ENCODE measurements at regions not wholly inside any gene's neighbourhood (a gene's known extent, or its start where the extent isn't known, plus 50 kb on each side); places are given as distances from the start of the nearest gene placed in this dataset.

DNA sequence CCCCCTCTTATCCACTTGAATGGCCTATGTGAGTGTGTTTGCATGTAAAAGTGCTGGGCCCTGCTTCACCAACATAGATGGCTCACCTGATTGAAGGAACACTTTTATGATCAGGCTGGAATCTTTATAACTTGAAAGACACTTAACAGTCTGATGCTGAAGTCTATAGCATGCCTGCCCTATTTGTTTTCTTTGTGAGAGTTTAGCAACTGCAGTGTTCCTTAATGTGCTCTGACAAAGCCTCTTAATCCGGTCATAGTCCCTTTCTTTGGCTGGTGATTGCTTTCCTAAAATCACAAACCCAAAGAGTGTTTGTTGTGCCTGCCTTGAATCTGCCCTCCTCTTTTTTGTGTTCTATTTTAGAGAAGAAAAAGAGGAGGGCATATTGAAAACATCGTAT, 1382.8 kb upstream of the CELF4 start:
- no peak overlapping the region for H2AFZ ChIP-seq (ENCODE audit: low read depth, low read length, severe bottlenecking)
- no peaks in the 10 kb centered on the region for H3K36me3 ChIP-seq (ENCODE audit: low read length)
- no peaks in the 10 kb centered on the region for H3F3A ChIP-seq (ENCODE audit: insufficient read depth)
- H3K27ac ChIP-seq (ENCODE audit: low read depth, low read length): no peak overlapping the region
- no peaks in the 10 kb centered on the region for H4K20me1 ChIP-seq (ENCODE audit: low read depth, low read length)
- no peak overlapping the region for H3K4me3 ChIP-seq (ENCODE audit: insufficient read depth, low read length, poor library complexity, severe bottlenecking)
- 0 out of 2 replicates have a peak, but pooled peaks cover under 1% of the 10 kb centered on the region for H3K9me3 ChIP-seq (ENCODE audit: insufficient read depth, low read length)
- H3K9me2 ChIP-seq (replicated peaks; ENCODE audit: insufficient read depth, low read length): no peaks in the 10 kb centered on the region; the same call in 1 of the 2 replicates
- no peak overlapping the region for H3K4me2 ChIP-seq (ENCODE audit: low read depth, low read length, poor library complexity, severe bottlenecking)
- TF ChIP-seq, protein P1, sequence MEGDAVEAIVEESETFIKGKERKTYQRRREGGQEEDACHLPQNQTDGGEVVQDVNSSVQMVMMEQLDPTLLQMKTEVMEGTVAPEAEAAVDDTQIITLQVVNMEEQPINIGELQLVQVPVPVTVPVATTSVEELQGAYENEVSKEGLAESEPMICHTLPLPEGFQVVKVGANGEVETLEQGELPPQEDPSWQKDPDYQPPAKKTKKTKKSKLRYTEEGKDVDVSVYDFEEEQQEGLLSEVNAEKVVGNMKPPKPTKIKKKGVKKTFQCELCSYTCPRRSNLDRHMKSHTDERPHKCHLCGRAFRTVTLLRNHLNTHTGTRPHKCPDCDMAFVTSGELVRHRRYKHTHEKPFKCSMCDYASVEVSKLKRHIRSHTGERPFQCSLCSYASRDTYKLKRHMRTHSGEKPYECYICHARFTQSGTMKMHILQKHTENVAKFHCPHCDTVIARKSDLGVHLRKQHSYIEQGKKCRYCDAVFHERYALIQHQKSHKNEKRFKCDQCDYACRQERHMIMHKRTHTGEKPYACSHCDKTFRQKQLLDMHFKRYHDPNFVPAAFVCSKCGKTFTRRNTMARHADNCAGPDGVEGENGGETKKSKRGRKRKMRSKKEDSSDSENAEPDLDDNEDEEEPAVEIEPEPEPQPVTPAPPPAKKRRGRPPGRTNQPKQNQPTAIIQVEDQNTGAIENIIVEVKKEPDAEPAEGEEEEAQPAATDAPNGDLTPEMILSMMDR (IDR thresholded peaks at IDR 0.05; ENCODE audit: insufficient read depth, low read length, poor library complexity, severe bottlenecking): no peak
- no peak for TF ChIP-seq EZH2phosphoT487 (conservative IDR thresholded peaks at IDR 0.05; ENCODE audit: low read length)
- H3K79me2 ChIP-seq (ENCODE audit: insufficient read depth, low read length): no peaks in the 10 kb centered on the region
- no peaks in the 10 kb centered on the region for H3K27me3 ChIP-seq (ENCODE audit: low read length)
- H3K9ac ChIP-seq (ENCODE audit: low read length): no peak overlapping the region

DNA sequence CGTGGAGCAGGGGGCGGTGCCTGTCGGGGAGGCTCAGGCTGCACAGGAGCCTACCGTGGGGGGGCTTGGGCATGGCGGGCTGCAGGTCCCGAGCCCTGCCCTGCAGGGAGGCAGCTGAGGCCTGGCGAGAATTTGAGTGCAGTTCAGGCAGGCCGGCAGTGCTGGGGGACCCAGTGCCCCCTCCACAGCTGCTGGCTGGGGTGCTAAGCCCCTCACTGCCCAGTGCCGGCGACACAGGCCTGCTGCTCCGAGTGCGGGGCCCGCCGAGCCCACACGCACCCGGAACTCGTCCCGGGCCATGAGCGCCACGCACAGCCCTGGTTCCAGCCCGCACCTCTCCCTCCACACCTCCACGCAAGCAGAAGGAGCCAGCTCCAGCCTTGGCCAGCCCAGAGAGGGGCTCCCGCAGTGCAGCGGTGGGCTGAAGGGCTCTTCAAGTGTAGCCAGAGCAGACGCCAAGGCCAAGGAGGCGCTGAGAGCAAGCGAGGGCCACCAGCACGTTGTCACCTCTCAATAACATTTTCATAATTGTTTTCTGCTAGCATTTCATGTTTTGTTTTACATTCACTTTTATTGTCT, 1378.9 kb upstream of the CELF4 start:
- no peak overlapping the region for H3K4me3 ChIP-seq (ENCODE audit: insufficient read depth, low read length, poor library complexity, severe bottlenecking)
- no peaks in the 10 kb centered on the region for H3K36me3 ChIP-seq (ENCODE audit: low read length)
- H3K27ac ChIP-seq (ENCODE audit: low read depth, low read length): no peak overlapping the region
- 0 out of 2 replicates have a peak, but pooled peaks cover 3% of the 10 kb centered on the region for H3K9me3 ChIP-seq (ENCODE audit: insufficient read depth, low read length)
- H2AFZ ChIP-seq (ENCODE audit: low read depth, low read length, severe bottlenecking): no peak overlapping the region
- no peaks in the 10 kb centered on the region for H4K20me1 ChIP-seq (ENCODE audit: low read depth, low read length)
- no peak overlapping the region for H3K9ac ChIP-seq (ENCODE audit: low read length)
- H3F3A ChIP-seq (ENCODE audit: insufficient read depth): no peaks in the 10 kb centered on the region
- no peaks in the 10 kb centered on the region for H3K27me3 ChIP-seq (ENCODE audit: low read length)
- H3K9me2 ChIP-seq (replicated peaks; ENCODE audit: insufficient read depth, low read length): no peaks in the 10 kb centered on the region; the same call in 1 of the 2 replicates
- no peaks in the 10 kb centered on the region for H3K79me2 ChIP-seq (ENCODE audit: insufficient read depth, low read length)
- H3K4me2 ChIP-seq (ENCODE audit: low read depth, low read length, poor library complexity, severe bottlenecking): no peak overlapping the region
- no peak for TF ChIP-seq EZH2phosphoT487 (conservative IDR thresholded peaks at IDR 0.05; ENCODE audit: low read length)
- TF ChIP-seq, protein P1 (IDR thresholded peaks at IDR 0.05; ENCODE audit: insufficient read depth, low read length, poor library complexity, severe bottlenecking): no peak

GRCh38 chr18:38941711-38942561, 1376.3 kb upstream of the CELF4 start:
- Histone ChIP-seq H3K36me3 (ENCODE audit: low read length) (no peaks in the 10 kb centered on the region), H4K20me1 (ENCODE audit: low read depth, low read length) (no peaks in the 10 kb centered on the region), H3K79me2 (ENCODE audit: insufficient read depth, low read length) (no peaks in the 10 kb centered on the region), H3K27ac (ENCODE audit: low read depth, low read length) (no peak overlapping the region), H3K27me3 (ENCODE audit: low read length) (no peaks in the 10 kb centered on the region), H3K4me2 (ENCODE audit: low read depth, low read length, poor library complexity, severe bottlenecking) (no peak overlapping the region), H2AFZ (ENCODE audit: low read depth, low read length, severe bottlenecking) (no peak overlapping the region), H3K9me3 (ENCODE audit: insufficient read depth, low read length) (0 out of 2 replicates have a peak, but pooled peaks cover 3% of the 10 kb centered on the region), H3K9ac (ENCODE audit: low read length) (no peak overlapping the region), H3K9me2 (replicated peaks; ENCODE audit: insufficient read depth, low read length) (no peaks in the 10 kb centered on the region), H3K4me3 (ENCODE audit: insufficient read depth, low read length, poor library complexity, severe bottlenecking) (no peak overlapping the region), H3F3A (ENCODE audit: insufficient read depth) (no peaks in the 10 kb centered on the region)
- TF ChIP-seq, protein P1 (IDR thresholded peaks at IDR 0.05; ENCODE audit: insufficient read depth, low read length, poor library complexity, severe bottlenecking): no peak
- TF ChIP-seq EZH2phosphoT487 (conservative IDR thresholded peaks at IDR 0.05; ENCODE audit: low read length): no peak

All from SU-DHL-6 (cell line).